ENCODE measurements at regions not wholly inside any gene's neighbourhood (a gene's known extent, or its start where the extent isn't known, plus 50 kb on each side); places are given as distances from the start of the nearest gene placed in this dataset.
"Not testable (repeated sequence)": the region's sequence is repeated elsewhere in the genome, so short reads cannot be mapped to it uniquely, and the experiment has no call there.

GRCh38 chr13:109702030-109702597 lies 84.3 kb downstream of the IRS2 start:
- DNase-seq (ENCODE audit: low spot score), result not testable (repeated sequence)

- DNase-seq (ENCODE audit: low spot score), result no peak
Observed at GRCh38 chr13:109700176-109700575, 86.2 kb downstream of the IRS2 start.

DNA sequence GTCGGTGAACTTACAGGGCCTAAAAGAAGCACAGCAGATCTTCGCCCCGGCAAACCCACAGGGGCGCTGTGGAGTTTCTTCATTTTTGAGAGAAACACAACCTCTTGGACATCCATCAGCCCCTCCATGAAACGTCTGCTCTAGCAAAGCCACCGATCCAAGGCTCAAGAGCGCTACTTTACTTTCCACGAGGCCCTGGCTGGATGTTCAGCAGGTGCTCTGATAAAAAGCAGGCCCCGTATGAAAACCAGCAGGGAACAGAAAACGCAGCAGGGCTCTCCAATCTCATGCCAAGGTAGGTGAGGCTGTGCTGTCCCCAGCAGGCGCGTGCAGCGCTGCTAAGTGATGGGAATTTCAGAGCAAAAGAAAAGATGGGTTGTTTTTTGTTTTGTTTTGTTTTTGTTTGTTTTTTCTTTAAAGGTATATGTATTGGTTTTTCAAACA lies 86.7 kb downstream of the IRS2 start:
- no peak for DNase-seq (ENCODE audit: low spot score)

GRCh38 chr13:109698779-109699178 lies 87.6 kb downstream of the IRS2 start:
- no peak for DNase-seq (ENCODE audit: low spot score)

GRCh38 chr13:109697936-109698335 lies 88.4 kb downstream of the IRS2 start:
- no peak for DNase-seq (ENCODE audit: low spot score)

DNA sequence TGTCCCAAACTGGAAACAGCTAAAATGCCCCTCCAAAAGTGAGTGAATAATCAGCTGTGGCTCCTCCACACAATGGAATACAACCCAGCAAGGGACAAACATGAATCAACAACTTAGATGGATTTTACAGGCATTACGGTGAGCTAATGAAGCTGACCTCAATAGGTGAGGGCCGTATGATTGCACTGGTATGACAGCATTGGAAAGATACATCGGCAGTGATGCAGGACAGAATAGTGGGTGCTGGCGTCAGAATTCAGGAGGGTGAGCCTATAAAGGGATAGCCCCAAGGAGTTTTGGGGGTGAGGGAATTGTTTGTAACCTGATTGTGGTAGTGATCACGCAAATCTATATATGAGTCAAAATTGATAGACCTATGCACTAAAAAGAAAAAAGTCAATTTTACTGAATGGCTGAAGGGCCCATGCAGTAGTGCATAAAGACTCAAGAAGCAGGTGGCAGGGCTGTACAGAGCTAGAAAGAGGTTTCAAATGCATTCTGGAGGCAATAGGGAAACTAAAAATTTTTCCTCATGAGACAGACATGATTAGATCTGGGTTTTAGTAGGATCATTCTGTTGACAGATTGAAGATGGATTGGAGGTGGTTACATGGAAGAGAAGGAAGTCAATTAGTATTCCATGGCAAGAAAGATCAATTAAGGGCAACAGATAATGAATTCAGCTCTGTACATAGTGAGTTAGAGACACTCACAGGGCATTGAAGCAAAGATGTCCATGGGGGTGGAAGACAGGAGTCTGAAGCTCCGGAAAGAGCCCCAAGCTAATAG lies 90.8 kb downstream of the IRS2 start:
- no peak for DNase-seq (ENCODE audit: low spot score)

DNA sequence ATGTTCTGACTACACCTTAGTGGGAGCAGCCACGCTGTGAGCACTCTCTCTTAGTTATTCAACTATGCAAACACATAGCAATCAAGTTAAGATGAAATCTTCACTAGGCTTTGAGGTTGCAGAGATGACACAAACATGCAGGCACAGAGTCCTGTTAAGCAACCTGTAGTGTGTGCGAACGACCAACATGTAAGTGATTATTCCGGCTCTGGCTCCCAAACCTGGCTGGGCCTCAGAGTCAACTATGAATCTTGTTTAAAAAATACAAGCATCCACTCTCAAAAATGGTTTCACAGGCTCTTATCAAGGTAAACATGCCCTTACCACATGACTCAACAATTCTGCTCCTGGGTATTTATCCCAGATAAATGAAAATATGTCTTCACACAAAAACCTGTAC lies 91.4 kb downstream of the IRS2 start:
- no peak for DNase-seq (ENCODE audit: low spot score)

DNA sequence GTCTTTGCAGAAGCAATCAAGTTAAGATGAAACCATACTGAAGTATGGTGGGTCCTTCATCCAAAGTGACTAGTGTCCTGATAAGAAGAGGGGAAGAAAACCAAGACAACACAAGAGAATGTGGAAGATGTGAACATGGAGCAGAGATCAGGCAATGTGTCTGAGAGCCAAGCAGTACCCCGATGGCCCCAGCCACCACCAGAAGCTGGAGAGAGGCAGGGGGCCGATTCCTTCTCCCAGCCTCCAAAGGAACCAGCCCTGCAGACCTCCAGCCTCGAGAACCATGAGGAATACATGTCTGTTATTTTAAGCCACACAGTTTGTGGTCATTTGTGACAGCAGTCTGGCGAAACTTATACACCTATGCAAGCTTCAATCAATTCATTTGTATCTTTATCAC lies 93.2 kb downstream of the IRS2 start:
- DNase-seq (ENCODE audit: low spot score), result no peak

DNA sequence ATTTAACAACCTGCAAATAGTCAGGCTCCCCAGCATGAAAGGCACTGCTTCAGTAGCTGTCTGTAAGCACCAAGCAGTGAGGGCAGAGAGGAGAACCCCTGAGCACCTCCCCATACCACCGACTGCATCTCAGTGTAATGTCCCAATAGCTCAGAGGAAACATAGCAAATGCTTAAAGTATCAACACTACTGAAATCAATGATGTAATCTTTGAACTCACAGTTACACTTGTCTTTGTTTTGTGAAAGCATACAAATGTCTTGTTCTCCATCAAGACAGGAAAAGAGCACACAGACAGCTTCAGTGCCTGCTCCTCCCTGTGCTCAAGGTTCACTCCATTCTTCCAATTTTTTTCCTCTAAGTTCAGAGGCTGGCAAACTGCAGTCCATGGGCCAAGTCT lies 94.7 kb downstream of the IRS2 start:
- no peak for DNase-seq (ENCODE audit: low spot score)

DNA sequence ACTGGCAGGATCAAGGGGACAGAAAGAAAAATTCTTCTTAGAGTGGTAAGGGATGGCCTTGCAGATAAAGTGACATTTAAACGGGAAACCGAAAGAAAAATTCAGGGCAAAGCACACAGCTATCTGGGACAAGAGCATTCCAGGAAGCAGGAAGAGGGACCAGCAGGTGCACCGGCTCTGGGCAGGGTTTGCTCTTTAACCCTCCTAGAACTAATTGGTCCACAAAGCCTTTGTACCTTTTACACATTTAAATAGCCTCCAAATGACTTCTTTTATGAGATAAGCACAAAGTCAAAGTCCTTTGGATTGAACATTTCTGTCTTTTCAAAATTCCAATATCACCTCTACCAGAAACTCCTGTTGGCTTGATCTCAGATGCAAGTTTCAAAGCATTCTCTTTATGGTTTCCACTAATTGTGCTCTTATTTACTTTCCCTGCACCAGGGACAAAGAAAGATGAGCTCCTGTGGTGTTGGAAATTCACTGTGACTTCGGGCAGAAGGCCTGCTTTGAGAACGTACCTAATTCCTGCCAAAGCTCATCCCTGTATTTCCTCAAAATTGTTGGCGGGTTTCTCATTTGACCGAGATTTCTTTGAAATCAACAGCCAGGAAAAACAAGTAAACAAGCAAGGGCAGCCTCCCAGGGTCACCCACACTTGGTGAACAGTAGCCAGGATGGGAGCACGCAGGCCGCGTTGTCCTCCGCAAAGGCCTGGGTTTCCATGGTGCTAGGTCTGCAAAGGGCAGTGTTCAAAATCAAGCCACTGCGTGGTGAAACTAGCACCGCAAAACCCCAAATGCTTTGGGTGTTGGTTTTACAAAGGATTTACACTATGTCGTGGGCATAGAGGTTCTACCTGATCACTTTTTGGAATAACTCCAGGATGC lies 98.6 kb downstream of the IRS2 start:
- DNase-seq (ENCODE audit: low spot score), result no peak

DNA sequence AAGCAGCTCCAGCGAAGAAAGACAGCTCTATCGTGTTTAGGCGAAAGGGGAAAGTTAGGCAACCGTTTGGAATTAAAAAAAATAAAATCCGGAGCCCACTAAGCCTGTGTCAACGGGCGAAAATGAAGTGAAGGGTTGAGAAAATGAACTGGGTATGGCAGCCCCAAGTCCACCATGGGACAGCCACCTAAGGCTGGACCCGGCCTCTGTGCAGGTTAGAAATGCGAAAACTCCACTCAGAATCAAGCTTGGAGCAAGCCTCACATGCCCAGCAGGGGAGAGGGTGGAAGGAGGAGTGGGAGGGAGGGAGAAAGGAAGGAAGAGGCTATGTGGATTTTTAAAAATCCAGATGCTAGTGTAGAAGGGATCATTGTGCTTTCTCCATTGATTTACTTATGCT lies 101.2 kb downstream of the IRS2 start:
- DNase-seq (ENCODE audit: low spot score), result no peak

DNA sequence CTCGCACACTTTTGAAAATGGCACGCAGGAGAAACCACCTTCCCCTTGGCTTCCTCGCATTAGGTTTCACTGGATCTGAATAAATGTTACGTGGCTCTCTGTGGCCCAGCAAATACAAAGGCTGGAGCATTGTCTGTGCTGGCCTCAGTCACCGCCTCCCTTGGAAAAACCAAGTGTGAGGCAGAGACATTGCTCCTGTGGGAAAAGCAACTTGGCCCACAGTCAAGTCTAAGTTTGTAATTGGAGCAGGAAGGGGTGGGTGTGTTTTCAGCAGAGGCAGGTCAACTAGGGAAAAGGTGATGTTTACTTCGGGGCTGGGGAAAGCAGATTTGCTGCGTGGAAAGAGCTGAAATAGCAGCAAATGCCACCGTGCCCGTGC lies 101.6 kb downstream of the IRS2 start:
- no peak for DNase-seq (ENCODE audit: low spot score)

GRCh38 chr13:109684084-109684823 lies 102.1 kb downstream of the IRS2 start:
- DNase-seq (ENCODE audit: low spot score), result no peak

GRCh38 chr13:109682534-109683244 lies 103.7 kb downstream of the IRS2 start:
- DNase-seq (ENCODE audit: low spot score), result no peak

- no peak for DNase-seq (ENCODE audit: low spot score)
Observed at GRCh38 chr13:109680930-109681329, 105.5 kb downstream of the IRS2 start.

DNA sequence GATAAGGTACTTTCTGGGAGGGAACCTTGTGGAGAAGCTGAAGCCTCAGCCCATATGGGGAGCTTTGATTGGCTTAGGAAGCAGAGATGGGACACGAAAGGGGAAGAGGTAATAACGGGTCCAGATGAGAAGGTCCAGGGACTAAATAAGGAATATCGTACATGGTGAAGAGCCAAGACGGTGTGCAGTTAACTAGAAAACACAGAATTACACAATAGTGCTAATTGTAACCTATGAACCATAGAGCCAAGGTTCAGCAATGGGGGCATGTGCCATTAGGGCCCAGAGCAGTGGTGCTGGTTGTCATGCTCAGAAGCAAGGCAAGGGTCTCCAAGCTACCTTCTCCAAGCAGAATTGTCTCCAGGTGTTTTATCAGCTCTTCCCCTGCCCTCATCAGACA lies 106.1 kb downstream of the IRS2 start:
- no peak for DNase-seq (ENCODE audit: low spot score)

DNA sequence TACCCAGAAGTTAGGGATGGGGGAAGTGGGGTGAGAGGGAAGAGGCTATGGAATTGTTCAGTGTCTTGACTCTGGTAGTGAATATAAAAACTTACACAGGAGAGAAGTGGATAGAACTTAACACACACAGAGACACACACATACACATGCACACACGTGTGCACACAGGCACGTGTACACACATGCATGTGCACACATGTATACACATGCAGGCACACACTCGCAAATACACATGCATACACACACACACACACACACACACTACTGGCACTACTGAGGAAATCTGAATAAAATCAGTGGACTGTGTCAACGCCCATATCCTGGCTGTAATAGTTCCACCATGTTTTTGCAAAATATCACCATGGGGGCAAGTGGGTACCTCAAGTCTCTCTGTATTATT lies 107.9 kb downstream of the IRS2 start:
- DNase-seq (ENCODE audit: low spot score), result no peak

DNA sequence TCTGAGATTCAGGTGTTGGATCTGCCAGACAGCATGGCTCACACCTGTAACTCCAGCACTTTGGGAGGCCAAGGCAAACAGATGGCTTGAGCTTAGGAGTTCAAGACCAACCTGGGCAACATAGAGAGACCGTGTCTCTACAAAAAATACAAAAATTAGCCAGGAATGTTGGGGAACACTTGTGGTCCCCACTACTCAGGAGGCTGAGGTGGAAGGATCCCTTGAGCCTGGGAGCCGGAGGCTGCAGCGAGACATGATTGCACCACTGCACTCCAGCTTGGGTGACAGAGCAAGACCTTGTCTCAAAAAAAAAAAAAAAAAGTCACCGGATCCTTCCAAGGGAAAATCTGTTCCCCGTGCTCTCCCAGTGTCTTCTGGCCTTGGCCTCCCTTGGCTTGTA lies 109.2 kb downstream of the IRS2 start:
- DNase-seq (ENCODE audit: low spot score), result no peak

- DNase-seq (ENCODE audit: low spot score), result no peak
Observed at GRCh38 chr13:109673477-109673876, 112.9 kb downstream of the IRS2 start.

GRCh38 chr13:109672545-109672944 lies 113.8 kb downstream of the IRS2 start:
- DNase-seq (ENCODE audit: low spot score), result no peak

DNA sequence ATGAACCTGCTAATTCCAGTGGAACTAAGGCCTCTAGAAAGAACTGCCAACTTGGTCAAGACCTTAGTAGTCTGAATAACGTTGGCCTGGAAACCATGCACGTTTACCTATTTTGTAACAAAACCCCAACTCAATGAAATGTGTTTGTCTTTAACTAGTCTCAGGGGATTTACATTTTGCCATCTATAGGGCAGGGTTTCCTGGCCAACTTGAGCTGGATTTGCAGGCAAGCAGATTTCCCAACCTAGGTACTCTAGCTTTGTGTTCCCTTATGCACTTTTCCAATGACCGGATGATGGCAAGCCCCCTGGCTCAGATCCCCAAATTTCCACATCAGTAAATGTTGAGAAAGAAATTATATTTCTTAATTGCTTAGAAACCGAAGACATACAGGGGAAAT lies 114.5 kb downstream of the IRS2 start:
- no peak for DNase-seq (ENCODE audit: low spot score)

Data from mesenteric fat pad (tissue), 1 donor.